Glomerular visceral epithelial cell (primary cell): ENCODE measurements at regions not wholly inside any gene's neighbourhood (a gene's known extent, or its start where the extent isn't known, plus 50 kb on each side); places are given as distances from the start of the nearest gene placed in this dataset.

Experiments
- DNase-seq: peaks from one replicate; pipeline ENCODE4 v3.0.0-alpha.2; 2016; ENCODE audit errors: extremely low spot score

- no peak for DNase-seq
Measured at GRCh38 chr7:46170792-46171191, 249.7 kb upstream of the IGFBP3 start.

GRCh38 chr7:46170021-46170420 is 248.9 kb upstream of the IGFBP3 start:
- no peak for DNase-seq

- no peak for DNase-seq
Measured at GRCh38 chr7:46169384-46169755, 248.3 kb upstream of the IGFBP3 start.

GRCh38 chr7:46168671-46169383 is 247.8 kb upstream of the IGFBP3 start:
- DNase-seq: peak; percentile 58

GRCh38 chr7:46168231-46168630 is 247.2 kb upstream of the IGFBP3 start:
- DNase-seq: no peak

- DNase-seq: peak; percentile 39
Measured at GRCh38 chr7:46165276-46165675, 244.2 kb upstream of the IGFBP3 start.

GRCh38 chr7:46164629-46165028 is 243.6 kb upstream of the IGFBP3 start:
- DNase-seq: no peak

- DNase-seq: no peak
Measured at GRCh38 chr7:46163246-46163645, 242.2 kb upstream of the IGFBP3 start.

- DNase-seq: peak; percentile 77
Measured at GRCh38 chr7:46162609-46163008, 241.5 kb upstream of the IGFBP3 start.

GRCh38 chr7:46160861-46161260 is 239.8 kb upstream of the IGFBP3 start:
- DNase-seq: peak; percentile 83

- no peak for DNase-seq
Measured at GRCh38 chr7:46157931-46158330, 236.9 kb upstream of the IGFBP3 start.

- no peak for DNase-seq
Measured at GRCh38 chr7:46157404-46157803, 236.3 kb upstream of the IGFBP3 start.

GRCh38 chr7:46156853-46157252 is 235.8 kb upstream of the IGFBP3 start:
- DNase-seq: no peak

- DNase-seq: no peak
Measured at GRCh38 chr7:46156086-46156485, 235.0 kb upstream of the IGFBP3 start.

- no peak for DNase-seq
Measured at GRCh38 chr7:46155367-46155766, 234.3 kb upstream of the IGFBP3 start.

GRCh38 chr7:46153951-46154787 is 233.1 kb upstream of the IGFBP3 start:
- peak; percentile 61 for DNase-seq

- no peak for DNase-seq
Measured at GRCh38 chr7:46153583-46153950, 232.5 kb upstream of the IGFBP3 start.

GRCh38 chr7:46152696-46153095 is 231.6 kb upstream of the IGFBP3 start:
- DNase-seq: no peak

GRCh38 chr7:46150721-46151120 is 229.6 kb upstream of the IGFBP3 start:
- no peak for DNase-seq

- no peak for DNase-seq
Measured at GRCh38 chr7:46150202-46150601, 229.1 kb upstream of the IGFBP3 start.

- no peak for DNase-seq
Measured at GRCh38 chr7:46147871-46148270, 226.8 kb upstream of the IGFBP3 start.

GRCh38 chr7:46146454-46147255 is 225.6 kb upstream of the IGFBP3 start:
- DNase-seq: peak; percentile 90
